Stomach (tissue), 8 donors: ENCODE measurements at regions not wholly inside any gene's neighbourhood (a gene's known extent, or its start where the extent isn't known, plus 50 kb on each side); places are given as distances from the start of the nearest gene placed in this dataset.

ENCODE experiments used
- DNase-seq, 2 donors: peaks; one replicate each; pipeline versions ENCODE4 v3.0.0 to v3.0.0-alpha.2; 2013 to 2019
- H3K27ac ChIP-seq, 5 donors: fragments of 200-600 bp in 4 of 5; sonication (generic) in 4 of 5; one replicate each; pipeline ENCODE4 v1.5.1; 2013 to 2019; ENCODE audit warnings: mild to moderate bottlenecking in 1 of 5, moderate library complexity in 1 of 5
- H3K27me3 ChIP-seq, 3 donors: fragments of 200-600 bp; sonication (generic); one replicate each; pipeline ENCODE4 v1.5.1; 2017 to 2019; ENCODE audit warnings: mixed run types in 1 of 3
- H3K36me3 ChIP-seq, 4 donors: fragments of 200-600 bp; sonication (generic); 1 replicate in 3 of 4; 2 replicates in 1 of 4; pipeline ENCODE4 v1.5.1; 2016 to 2019
- H3K4me1 ChIP-seq, 4 donors: fragments of 200-600 bp; sonication (generic); one replicate each; pipeline ENCODE4 v1.5.1; 2016 to 2019
- H3K4me3 ChIP-seq, 4 donors: fragments of 200-600 bp; sonication (generic) in 3 of 4; one replicate each; pipeline ENCODE4 v1.5.1; 2016 to 2019; ENCODE audit warnings: mild to moderate bottlenecking in 1 of 4
- H3K9me3 ChIP-seq, 4 donors: fragments of 200-600 bp; sonication (generic); one replicate each; pipeline ENCODE4 v1.5.1; 2016 to 2019
- CTCF ChIP-seq, 7 experiments: fragments of 450-650 bp in 4 of 7; fragments of 200-600 bp in 3 of 7; sonication (generic) in 3 of 7; IDR thresholded peaks; one replicate each; pipeline ENCODE4 v1.5.1; 2016 to 2019; ENCODE audit warnings: antibody characterized with exemption in 7 of 7, control low read depth in 2 of 7, mild to moderate bottlenecking in 1 of 7
- EP300 ChIP-seq: sonication (generic); formaldehyde crosslinking; IDR thresholded peaks from one replicate; pipeline ENCODE4 v1.6.1; 2017; ENCODE audit warnings: antibody characterized with exemption
- POLR2A ChIP-seq, 4 donors: fragments of 450-650 bp; IDR thresholded peaks; one replicate each; pipeline ENCODE4 v1.6.1; 2016; ENCODE audit warnings: antibody characterized with exemption in 4 of 4, control low read depth in 2 of 4, mild to moderate bottlenecking in 1 of 4, moderate library complexity in 1 of 4
- POLR2AphosphoS5 ChIP-seq, 3 donors: sonication (generic); formaldehyde crosslinking; IDR thresholded peaks; one replicate each; pipeline ENCODE4 v1.6.1; 2016; ENCODE audit warnings: antibody characterized with exemption in 3 of 3
- WGBS, 5 donors: extraction: QIAGEN DNeasy Blood & Tissue Kit in 3 of 5; methylation state at CpG; one replicate each; pipeline versions ENCODE4 v1.1.5 to v1.1.7; 2013 to 2018; 5-methylcytosine and 5-hydroxymethylcytosine counted together
- intact Hi-C: fragments of 100-400 bp; cut with DNase I; formaldehyde crosslinking; loops from one replicate; pipeline ENCODE4 v1.15.1; 2023; ENCODE audit warnings: low total_unique reads
- donor health status: healthy with polysubstance abuse.
- donor health status: Bipolar disorder and iron deficiency.
- donor health status: healthy.

- TF ChIP-seq CTCF (IDR thresholded peaks at IDR 0.05) (no peak), POLR2AphosphoS5 (IDR thresholded peaks at IDR 0.05) (no peak), EP300 (no peak), POLR2A (IDR thresholded peaks at IDR 0.05) (no peak)
- 69 to 81% (median 77%) methylated on average over 2 of the region's 2 CpGs for WGBS, 5 donors
- no peak overlapping the region for H3K27ac ChIP-seq
- intact Hi-C loops: no loop called here
- no peaks in the 10 kb centered on the region for H3K27me3 ChIP-seq
- H3K4me3 ChIP-seq: no peak overlapping the region
- H3K4me1 ChIP-seq: no peaks in the 10 kb centered on the region
- DNase-seq: no peak
- H3K36me3 ChIP-seq: no peaks in the 10 kb centered on the region
- peaks cover 4 to 20% (median 16%) of the 10 kb centered on the region in 4 donors for H3K9me3 ChIP-seq
Observed at GRCh38 chr6:164418262-164418588, 891.2 kb downstream of the C6orf118 start.

GRCh38 chr6:164417537-164418261, 891.7 kb downstream of the C6orf118 start:
- Histone ChIP-seq H3K27ac (no peak overlapping the region), H3K36me3 (no peaks in the 10 kb centered on the region), H3K4me3 (no peak overlapping the region), H3K27me3 (no peaks in the 10 kb centered on the region), H3K9me3 (peaks cover 4 to 16% (median 11%) of the 10 kb centered on the region in 4 donors), H3K4me1 (no peaks in the 10 kb centered on the region)
- DNase-seq: no peak
- intact Hi-C loops: no loop called here
- 70 to 84% (median 79%) methylated on average over 4 of the region's 4 CpGs for WGBS, 5 donors
- no peak for TF ChIP-seq POLR2A (IDR thresholded peaks at IDR 0.05)
- no peak for TF ChIP-seq CTCF (IDR thresholded peaks at IDR 0.05)
- no peak for TF ChIP-seq EP300
- no peak for TF ChIP-seq POLR2AphosphoS5 (IDR thresholded peaks at IDR 0.05)

- Histone ChIP-seq H3K27me3 (no peaks in the 10 kb centered on the region), H3K36me3 (no peaks in the 10 kb centered on the region), H3K4me1 (no peaks in the 10 kb centered on the region), H3K27ac (no peak overlapping the region), H3K4me3 (no peak overlapping the region), H3K9me3 (no peaks in the 10 kb centered on the region)
- intact Hi-C loops: no loop called here
- no peak for DNase-seq
- TF ChIP-seq EP300: no peak
- TF ChIP-seq POLR2AphosphoS5 (IDR thresholded peaks at IDR 0.05): no peak
- TF ChIP-seq POLR2A (IDR thresholded peaks at IDR 0.05): no peak
- no peak for TF ChIP-seq CTCF (IDR thresholded peaks at IDR 0.05)
- 43 to 68% (median 62%) methylated on average over 7 of the region's 7 CpGs for WGBS, 5 donors
Observed at GRCh38 chr6:164415832-164416563, 893.4 kb downstream of the C6orf118 start.

- H3K27ac ChIP-seq: no peak overlapping the region
- no peak overlapping the region for H3K4me3 ChIP-seq
- no peak for TF ChIP-seq CTCF (IDR thresholded peaks at IDR 0.05)
- TF ChIP-seq EP300: no peak
- TF ChIP-seq POLR2AphosphoS5 (IDR thresholded peaks at IDR 0.05): no peak
- TF ChIP-seq POLR2A (IDR thresholded peaks at IDR 0.05): no peak
- H3K36me3 ChIP-seq: no peaks in the 10 kb centered on the region
- no peaks in the 10 kb centered on the region for H3K4me1 ChIP-seq
- WGBS, 5 donors: 51 to 74% (median 69%) methylated on average over 3 of the region's 3 CpGs
- no peaks in the 10 kb centered on the region for H3K9me3 ChIP-seq
- H3K27me3 ChIP-seq: no peaks in the 10 kb centered on the region
- intact Hi-C loops: no loop called here
- no peak for DNase-seq
Observed at GRCh38 chr6:164414695-164415094, 894.7 kb downstream of the C6orf118 start.
